Peyer's patch (tissue), 4 donors: ENCODE measurements at regions not wholly inside any gene's neighbourhood (a gene's known extent, or its start where the extent isn't known, plus 50 kb on each side); places are given as distances from the start of the nearest gene placed in this dataset.
"Not testable (repeated sequence)": the region's sequence is repeated elsewhere in the genome, so short reads cannot be mapped to it uniquely, and the experiment has no call there.

ENCODE experiments used
- DNase-seq, 3 donors: peaks; one replicate each; pipeline ENCODE4 v3.0.0-alpha.2; 2017 to 2019
- H3K27ac ChIP-seq, 4 donors: fragments of 200-600 bp; sonication (generic); one replicate each; pipeline ENCODE4 v1.5.1; 2016 to 2019
- H3K27me3 ChIP-seq, 2 donors: fragments of 200-600 bp; sonication (generic); one replicate each; pipeline ENCODE4 v1.5.1; 2019
- H3K36me3 ChIP-seq, 3 donors: fragments of 200-600 bp; sonication (generic); one replicate each; pipeline ENCODE4 v1.5.1; 2016 to 2019
- H3K4me1 ChIP-seq, 4 donors: fragments of 200-600 bp; sonication (generic); one replicate each; pipeline ENCODE4 v1.5.1; 2016 to 2019
- H3K4me3 ChIP-seq, 4 donors: fragments of 200-600 bp; sonication (generic); 1 replicate in 3 of 4; 2 replicates in 1 of 4; pipeline ENCODE4 v1.5.1; 2016 to 2019; ENCODE audit warnings: mild to moderate bottlenecking in 1 of 4
- H3K9me3 ChIP-seq, 4 donors: fragments of 200-600 bp; sonication (generic); one replicate each; pipeline ENCODE4 v1.5.1; 2016 to 2019; ENCODE audit warnings: mild to moderate bottlenecking in 1 of 4
- POLR2A ChIP-seq, 2 donors: fragments of 450-650 bp; IDR thresholded peaks; one replicate each; pipeline ENCODE4 v1.5.1; 2017; ENCODE audit warnings: antibody characterized with exemption in 2 of 2, mild to moderate bottlenecking in 2 of 2, moderate library complexity in 2 of 2
- TF ChIP-seq, protein P1 (sequence below), 6 experiments: fragments of 450-650 bp in 4 of 6; fragments of 200-600 bp in 2 of 6; sonication (generic) in 1 of 6; IDR thresholded peaks; one replicate each; pipeline ENCODE4 v1.5.1; 2017 to 2019; ENCODE audit warnings: antibody characterized with exemption in 6 of 6, mild to moderate bottlenecking in 3 of 6, moderate library complexity in 1 of 6

DNA sequence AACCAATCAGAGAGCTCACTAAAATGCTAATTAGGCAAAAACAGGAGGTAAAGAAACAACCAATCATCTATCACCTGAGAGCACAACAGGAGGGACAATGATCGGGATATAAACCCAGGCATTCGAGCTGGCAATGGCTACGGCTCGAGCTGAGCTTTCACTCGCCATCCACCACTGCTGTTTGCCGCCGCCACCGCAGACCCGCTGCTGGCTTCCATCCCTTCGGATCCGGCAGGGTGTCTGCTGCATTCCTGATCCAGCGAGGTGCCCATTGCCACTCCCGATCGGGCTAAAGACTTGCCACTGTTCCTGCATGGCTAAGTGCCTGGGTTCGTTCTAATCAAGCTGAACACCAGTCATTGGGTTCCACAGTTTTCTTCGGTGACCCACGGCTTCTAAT, 236.7 kb upstream of the DLGAP1 start:
- no peak for TF ChIP-seq POLR2A (IDR thresholded peaks at IDR 0.05)
- TF ChIP-seq, protein P1, sequence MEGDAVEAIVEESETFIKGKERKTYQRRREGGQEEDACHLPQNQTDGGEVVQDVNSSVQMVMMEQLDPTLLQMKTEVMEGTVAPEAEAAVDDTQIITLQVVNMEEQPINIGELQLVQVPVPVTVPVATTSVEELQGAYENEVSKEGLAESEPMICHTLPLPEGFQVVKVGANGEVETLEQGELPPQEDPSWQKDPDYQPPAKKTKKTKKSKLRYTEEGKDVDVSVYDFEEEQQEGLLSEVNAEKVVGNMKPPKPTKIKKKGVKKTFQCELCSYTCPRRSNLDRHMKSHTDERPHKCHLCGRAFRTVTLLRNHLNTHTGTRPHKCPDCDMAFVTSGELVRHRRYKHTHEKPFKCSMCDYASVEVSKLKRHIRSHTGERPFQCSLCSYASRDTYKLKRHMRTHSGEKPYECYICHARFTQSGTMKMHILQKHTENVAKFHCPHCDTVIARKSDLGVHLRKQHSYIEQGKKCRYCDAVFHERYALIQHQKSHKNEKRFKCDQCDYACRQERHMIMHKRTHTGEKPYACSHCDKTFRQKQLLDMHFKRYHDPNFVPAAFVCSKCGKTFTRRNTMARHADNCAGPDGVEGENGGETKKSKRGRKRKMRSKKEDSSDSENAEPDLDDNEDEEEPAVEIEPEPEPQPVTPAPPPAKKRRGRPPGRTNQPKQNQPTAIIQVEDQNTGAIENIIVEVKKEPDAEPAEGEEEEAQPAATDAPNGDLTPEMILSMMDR (IDR thresholded peaks at IDR 0.05): no peak
- Histone ChIP-seq H3K4me3 (no peak overlapping the region), H3K27ac (no peak overlapping the region), H3K36me3 (no peaks in the 10 kb centered on the region), H3K27me3 (no peaks in the 10 kb centered on the region), H3K4me1 (no peaks in the 10 kb centered on the region), H3K9me3 (peaks cover 0 to 9% (median 0%) of the 10 kb centered on the region in 4 donors)
- DNase-seq: no peak

DNA sequence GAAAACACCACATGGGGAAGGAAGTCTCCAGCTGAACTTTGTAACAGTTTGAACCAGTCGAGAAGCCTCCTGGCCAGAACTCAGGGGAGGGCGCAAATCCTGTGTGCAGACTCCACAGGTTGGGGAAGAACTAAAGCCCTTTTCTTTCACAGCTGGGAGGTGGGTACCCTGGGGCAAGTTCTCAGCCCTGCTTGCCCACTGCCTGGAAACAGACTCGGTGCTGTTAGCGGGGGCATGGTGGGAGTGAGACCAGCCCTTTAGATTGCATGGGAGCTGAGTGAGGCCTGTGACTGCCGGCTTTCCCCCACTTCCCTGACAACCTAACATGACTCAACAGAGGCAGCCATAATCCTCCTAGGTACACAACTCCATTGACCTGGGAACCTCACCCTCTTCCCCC, 223.6 kb upstream of the DLGAP1 start:
- not testable (repeated sequence) for DNase-seq, H3K9me3 ChIP-seq, H3K36me3 ChIP-seq, H3K27me3 ChIP-seq, H3K27ac ChIP-seq, H3K4me3 ChIP-seq, H3K4me1 ChIP-seq

DNA sequence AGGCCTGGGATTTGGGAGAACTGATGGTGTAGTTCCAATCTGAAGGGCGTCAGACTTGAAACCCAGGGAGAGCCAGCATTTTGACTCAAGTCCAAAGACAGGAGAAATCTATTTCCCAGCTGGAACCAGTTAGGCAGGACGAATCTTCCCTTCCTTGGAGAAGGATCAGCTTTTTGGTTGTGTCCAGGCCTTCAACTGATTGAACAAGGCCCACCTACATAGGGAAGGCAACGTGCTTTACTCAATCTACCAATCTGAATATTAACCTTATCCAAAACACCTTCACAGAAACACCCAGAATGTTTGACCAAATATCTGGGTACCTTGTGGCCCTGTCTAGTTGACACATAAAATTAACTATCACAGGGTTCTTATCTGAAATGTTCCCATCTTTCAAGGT, 221.9 kb upstream of the DLGAP1 start:
- H3K9me3 ChIP-seq: no peaks in the 10 kb centered on the region
- no peak overlapping the region for H3K4me3 ChIP-seq
- DNase-seq: no peak
- H3K27ac ChIP-seq: no peak overlapping the region
- no peak for TF ChIP-seq POLR2A (IDR thresholded peaks at IDR 0.05)
- TF ChIP-seq, protein P1 (IDR thresholded peaks at IDR 0.05): no peak
- no peaks in the 10 kb centered on the region for H3K4me1 ChIP-seq
- H3K36me3 ChIP-seq: no peaks in the 10 kb centered on the region
- H3K27me3 ChIP-seq: no peaks in the 10 kb centered on the region

DNA sequence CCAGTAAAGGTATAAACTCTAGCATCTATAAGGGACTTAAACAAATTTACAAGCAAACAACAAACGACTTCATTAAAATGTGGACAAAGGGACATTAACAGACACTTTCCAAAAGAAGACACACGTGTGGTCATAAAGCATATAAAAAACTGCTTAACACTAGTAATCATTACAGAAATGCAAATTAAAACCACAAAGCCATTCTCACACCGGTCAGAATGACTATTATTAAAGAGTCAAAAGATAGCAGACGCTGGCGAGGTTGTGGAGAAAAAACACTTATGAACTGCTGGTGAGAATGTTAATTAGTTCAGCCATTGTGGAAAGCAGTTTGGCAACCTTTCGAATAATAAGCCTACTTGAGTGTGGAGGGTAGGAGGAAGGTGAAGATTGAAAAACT, 217.1 kb upstream of the DLGAP1 start:
- Histone ChIP-seq H3K9me3 (peaks cover 0 to 6% (median 0%) of the 10 kb centered on the region in 4 donors), H3K4me1 (no peaks in the 10 kb centered on the region), H3K27me3 (no peaks in the 10 kb centered on the region), H3K4me3 (no peak overlapping the region), H3K27ac (no peak overlapping the region), H3K36me3 (no peaks in the 10 kb centered on the region)
- DNase-seq: no peak
- TF ChIP-seq, protein P1 (IDR thresholded peaks at IDR 0.05): no peak
- no peak for TF ChIP-seq POLR2A (IDR thresholded peaks at IDR 0.05)

DNA sequence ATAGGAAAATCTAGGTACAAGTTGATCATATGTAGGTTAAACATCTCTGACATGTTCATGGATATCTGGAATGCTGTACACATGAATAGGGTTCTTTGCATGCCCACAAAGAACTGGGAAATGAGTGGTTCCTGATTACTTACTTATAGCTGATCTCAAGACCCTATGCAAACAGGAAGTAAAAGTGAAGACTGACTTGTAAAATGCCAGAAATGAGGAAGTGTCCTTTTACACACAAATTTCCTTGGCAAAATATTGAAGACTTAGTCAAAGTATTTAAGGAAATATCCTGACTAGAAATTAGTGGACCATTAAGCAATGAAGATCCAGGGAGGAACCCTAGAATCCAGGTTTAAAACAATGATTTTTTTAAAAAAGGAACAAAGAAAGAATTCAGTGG, 203.7 kb upstream of the DLGAP1 start:
- H3K4me3 ChIP-seq: no peak overlapping the region
- H3K9me3 ChIP-seq: no peaks in the 10 kb centered on the region
- no peak overlapping the region for H3K27ac ChIP-seq
- no peaks in the 10 kb centered on the region for H3K36me3 ChIP-seq
- no peak for DNase-seq
- no peaks in the 10 kb centered on the region for H3K4me1 ChIP-seq
- no peaks in the 10 kb centered on the region for H3K27me3 ChIP-seq
- no peak for TF ChIP-seq POLR2A (IDR thresholded peaks at IDR 0.05)
- TF ChIP-seq, protein P1 (IDR thresholded peaks at IDR 0.05): no peak

DNA sequence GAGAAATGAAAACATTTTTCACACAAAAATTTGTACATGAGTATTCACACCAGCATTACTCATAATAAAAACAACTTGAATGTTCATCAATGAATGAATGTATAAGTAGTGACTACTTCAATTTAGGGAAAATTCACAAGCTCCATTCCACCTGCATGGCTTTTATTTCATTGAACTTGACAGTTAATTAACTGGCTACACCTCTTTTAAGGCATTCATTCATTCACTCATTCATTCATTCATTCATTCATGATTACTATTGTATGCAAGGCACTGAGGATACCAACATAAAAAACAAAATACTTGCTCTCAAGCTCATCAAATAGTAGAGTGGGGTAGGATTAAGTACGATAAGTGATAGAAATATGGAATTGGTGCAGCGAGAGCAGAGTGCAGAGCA, 198.3 kb upstream of the DLGAP1 start:
- H3K9me3 ChIP-seq: no peaks in the 10 kb centered on the region
- no peak for TF ChIP-seq POLR2A (IDR thresholded peaks at IDR 0.05)
- TF ChIP-seq, protein P1 (IDR thresholded peaks at IDR 0.05): no peak
- H3K4me3 ChIP-seq: no peak overlapping the region
- DNase-seq: no peak
- no peaks in the 10 kb centered on the region for H3K4me1 ChIP-seq
- no peak overlapping the region for H3K27ac ChIP-seq
- no peaks in the 10 kb centered on the region for H3K27me3 ChIP-seq
- H3K36me3 ChIP-seq: no peaks in the 10 kb centered on the region
